A549 (cell line): ENCODE measurements at regions not wholly inside any gene's neighbourhood (a gene's known extent, or its start where the extent isn't known, plus 50 kb on each side); places are given as distances from the start of the nearest gene placed in this dataset.

Source experiments
- ATAC-seq, 2 experiments: fragments of 200-7000 bp in 1 of 2; fragments of >200 bp in 1 of 2; cut with Nextera tagmentation in 1 of 2; cut with Tn5 transposase in 1 of 2; 3 replicates each; pipeline versions ENCODE4 v1.8.0 to v1.9.1; 2018 to 2020; ENCODE audit warnings: mild to moderate bottlenecking in 1 of 2, moderate library complexity in 1 of 2
- CTCF ChIA-PET: fragments of 300-600 bp; sonication (Branson Sonifier 250); formaldehyde crosslinking; extraction: SDS; loops from one replicate; lab custom pipeline; 2021; ENCODE audit warnings: antibody characterized with exemption, inconsistent platforms; lab: Yijun Ruan, JAX
- POLR2A ChIA-PET: fragments of 350-600 bp; formaldehyde crosslinking; extraction: SDS; loops from one replicate; lab custom pipeline; 2021; ENCODE audit warnings: antibody characterized with exemption, inconsistent platforms; lab: Yijun Ruan, JAX
- DNase-seq, 2 experiments: peaks; one replicate each; pipeline versions ENCODE4 v3.0.0 to v3.0.0-alpha.2; 2011 to 2016; ENCODE audit warnings: low read depth in 1 of 2, low spot score in 1 of 2
- FAIRE-seq: peaks from 2 replicates; lab custom pipeline; 2011; peaks lifted over from hg19 to GRCh38; lab: Jason Lieb, UNC
- H3K27ac ChIP-seq, 2 experiments: fragments of >200 bp; sonication (Bioruptor Twin); formaldehyde crosslinking; 3 replicates each; pipeline ENCODE4 v1.5.1; 2016 to 2017
- H3K4me1 ChIP-seq: fragments of >200 bp; sonication (Bioruptor Twin); formaldehyde crosslinking; 3 replicates; pipeline ENCODE4 v1.6.1; 2016
- H3K4me2 ChIP-seq: fragments of >200 bp; sonication (Bioruptor Twin); formaldehyde crosslinking; 3 replicates; pipeline ENCODE4 v1.6.1; 2016
- H3K4me3 ChIP-seq: fragments of >200 bp; sonication (Bioruptor Twin); formaldehyde crosslinking; 3 replicates; pipeline ENCODE4 v1.5.1; 2016
- H3K9me3 ChIP-seq: fragments of >200 bp; sonication (Bioruptor Twin); formaldehyde crosslinking; 3 replicates; pipeline ENCODE4 v1.6.1; 2016
- BHLHE40 ChIP-seq: IDR thresholded peaks from 2 replicates; pipeline ENCODE4 v1.6.1; 2012; ENCODE audit warnings: low read depth, low read length, inconsistent platforms
- CEBPB ChIP-seq, 2 experiments: fragments of >200 bp in 1 of 2; sonication (Bioruptor Twin) in 1 of 2; formaldehyde crosslinking in 1 of 2; IDR thresholded peaks; 2 replicates each; pipeline ENCODE4 v1.6.1; 2012 to 2016
- CHD4 ChIP-seq: fragments of 200-600 bp; sonication (generic); IDR thresholded peaks from 2 replicates; pipeline ENCODE4 v1.6.1; 2016; ENCODE audit warnings: antibody characterized with exemption, mild to moderate bottlenecking, borderline replicate concordance
- EP300 ChIP-seq, 2 experiments: fragments of >200 bp; sonication (Bioruptor Twin); formaldehyde crosslinking; IDR thresholded peaks; 2 replicates in 1 of 2; 3 replicates in 1 of 2; pipeline ENCODE4 v1.6.1; 2016 to 2017
- FOXS1 ChIP-seq: fragments of 250-450 bp; sonication (Bioruptor Pico); IDR thresholded peaks from 2 replicates; pipeline ENCODE4 v1.5.0; 2020; ENCODE audit warnings: mild to moderate bottlenecking, moderate library complexity
- GATA3 ChIP-seq: IDR thresholded peaks from 2 replicates; pipeline ENCODE4 v1.6.1; 2012; ENCODE audit warnings: borderline replicate concordance
- HEYL ChIP-seq: fragments of 250-450 bp; sonication (Bioruptor Pico); IDR thresholded peaks from 2 replicates; pipeline ENCODE4 v1.8.0; 2021; ENCODE audit warnings: mild to moderate bottlenecking, moderate library complexity
- HOXA7 ChIP-seq: fragments of 250-450 bp; sonication (Bioruptor Pico); IDR thresholded peaks from 2 replicates; pipeline ENCODE4 v1.5.0; 2020; ENCODE audit warnings: mild to moderate bottlenecking, moderate library complexity
- HOXB13 ChIP-seq: fragments of 250-450 bp; sonication (Bioruptor Pico); IDR thresholded peaks from 2 replicates; pipeline ENCODE4 v1.5.0; 2020; ENCODE audit warnings: low read depth, mild to moderate bottlenecking, moderate library complexity
- JUN ChIP-seq, 2 experiments: fragments of >200 bp; sonication (Bioruptor Twin); formaldehyde crosslinking; IDR thresholded peaks; 2 replicates in 1 of 2; 3 replicates in 1 of 2; pipeline ENCODE4 v1.6.1; 2016 to 2017
- JUNB ChIP-seq: fragments of >200 bp; sonication (Bioruptor Twin); formaldehyde crosslinking; IDR thresholded peaks from 2 replicates; pipeline ENCODE4 v1.6.1; 2016
- KDM1A ChIP-seq: fragments of 200-600 bp; sonication (generic); IDR thresholded peaks from 2 replicates; pipeline ENCODE4 v1.6.1; 2016; ENCODE audit warnings: low read depth, mild to moderate bottlenecking
- MAFK ChIP-seq: fragments of 450-650 bp; IDR thresholded peaks from 2 replicates; pipeline ENCODE4 v1.6.1; 2014; ENCODE audit not compliant: partially characterized antibody
- NPAS2 ChIP-seq: fragments of 250-450 bp; sonication (Bioruptor Pico); IDR thresholded peaks from 2 replicates; pipeline ENCODE4 v1.8.0; 2022; ENCODE audit warnings: mild to moderate bottlenecking, moderate library complexity, borderline replicate concordance
- PHF8 ChIP-seq: fragments of 200-600 bp; sonication (generic); IDR thresholded peaks from 2 replicates; pipeline ENCODE4 v1.6.1; 2016; ENCODE audit warnings: low read depth, mild to moderate bottlenecking, antibody characterized with exemption, moderate library complexity, borderline replicate concordance
- POLR2AphosphoS2 ChIP-seq: conservative IDR thresholded peaks from 2 replicates; pipeline ENCODE4 v1.6.1; 2012; ENCODE audit warnings: low read length, improper control_type of control experiment, inconsistent platforms
- RARB ChIP-seq: fragments of 250-450 bp; sonication (Bioruptor Pico); IDR thresholded peaks from 2 replicates; pipeline ENCODE4 v1.8.0; 2021; ENCODE audit warnings: mild to moderate bottlenecking, moderate library complexity
- RCOR1 ChIP-seq: fragments of 150-350 bp; IDR thresholded peaks from 2 replicates; pipeline ENCODE4 v1.6.1; 2014; ENCODE audit warnings: antibody characterized with exemption, low read length, low read depth
- RNF2 ChIP-seq: fragments of 200-600 bp; sonication (generic); IDR thresholded peaks from 2 replicates; pipeline ENCODE4 v1.6.1; 2016; ENCODE audit warnings: low read depth, mild to moderate bottlenecking, antibody characterized with exemption, moderate library complexity, borderline replicate concordance
- SREBF2 ChIP-seq: fragments of 450-650 bp; IDR thresholded peaks from 2 replicates; pipeline ENCODE4 v1.6.1; 2014; ENCODE audit warnings: mild to moderate bottlenecking, moderate library complexity
- TP53 ChIP-seq: fragments of 250-450 bp; sonication (Bioruptor Pico); IDR thresholded peaks from 2 replicates; pipeline ENCODE4 v1.5.0; 2021; ENCODE audit warnings: mild to moderate bottlenecking, moderate library complexity
- ZFP36 ChIP-seq: fragments of 450-650 bp; IDR thresholded peaks from 2 replicates; pipeline ENCODE4 v1.6.1; 2014; ENCODE audit warnings: borderline replicate concordance; ENCODE audit not compliant: partially characterized antibody
- ZNF302 ChIP-seq: fragments of 250-450 bp; sonication (Bioruptor Pico); IDR thresholded peaks from 2 replicates; pipeline ENCODE4 v1.9.0; 2021; ENCODE audit warnings: inconsistent platforms, mild to moderate bottlenecking, moderate library complexity
- ZSCAN20 ChIP-seq: fragments of 250-450 bp; sonication (Bioruptor Pico); IDR thresholded peaks from 2 replicates; pipeline ENCODE4 v1.8.0; 2022; ENCODE audit warnings: mild to moderate bottlenecking, moderate library complexity
- WGBS: methylation state at CpG from one replicate; pipeline ENCODE4 v1.1.6; 2017; ENCODE audit errors: missing lambda C conversion rate; 5-methylcytosine and 5-hydroxymethylcytosine counted together
- TF ChIP-seq, protein P1 (sequence below): fragments of 250-450 bp; sonication (Bioruptor Pico); IDR thresholded peaks from 2 replicates; pipeline ENCODE4 v1.5.0; 2020; ENCODE audit warnings: low read depth, mild to moderate bottlenecking, moderate library complexity
- TF ChIP-seq, protein P2 (sequence below): IDR thresholded peaks from 2 replicates; pipeline ENCODE4 v1.6.1; 2012
- TF ChIP-seq, protein P3 (sequence below): fragments of 150-350 bp; IDR thresholded peaks from 2 replicates; pipeline ENCODE4 v1.6.1; 2014; ENCODE audit warnings: low read depth, mild to moderate bottlenecking, low read length
- TF ChIP-seq, protein P4 (sequence below): fragments of >200 bp; sonication (Bioruptor Twin); formaldehyde crosslinking; IDR thresholded peaks from 3 replicates; pipeline ENCODE4 v1.5.1; 2016
- TF ChIP-seq, protein P5 (sequence below): IDR thresholded peaks from 2 replicates; pipeline ENCODE4 v1.6.1; 2012; ENCODE audit warnings: low read depth, borderline replicate concordance

DNA sequence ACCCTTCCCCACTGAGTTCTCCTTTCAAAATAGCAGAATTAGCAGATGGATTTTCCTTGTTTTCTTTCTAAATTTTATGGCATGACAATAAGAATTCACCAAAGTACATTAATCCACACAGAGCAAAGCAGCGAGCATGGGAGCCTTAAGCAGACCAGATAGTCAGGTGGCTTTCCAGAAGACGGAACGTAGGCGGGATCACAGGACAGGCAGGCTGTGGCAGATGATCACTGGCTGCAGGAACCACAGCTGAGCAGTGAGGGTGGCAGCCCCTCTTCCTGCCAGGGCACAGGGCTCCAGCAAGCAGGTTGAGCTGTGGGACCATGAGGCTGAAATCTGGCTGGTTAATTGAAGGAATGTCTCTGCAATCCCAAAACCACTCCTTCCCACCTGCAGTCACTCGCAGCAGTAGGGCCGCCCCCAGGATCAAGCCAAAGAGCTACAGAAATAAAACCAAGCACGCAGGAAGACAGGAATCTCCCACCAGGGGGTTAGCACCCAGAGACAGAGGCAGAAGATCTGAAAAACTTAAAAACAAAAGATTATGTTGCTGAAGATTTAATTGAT is 259.9 kb downstream of the EIPR1 start:
- no peak; a peak in 1 of 6 replicates for ATAC-seq
- WGBS = 45% methylated on average over 7 of the region's 7 CpGs
- ChIA-PET POLR2A (no interaction called here), CTCF (interaction anchor here (1.2 kb wide), 1 partner anchor 30 kb away, joined by 4 read pairs; no protein-coding TSS in a partner anchor)
- FAIRE-seq = no peak
- TF ChIP-seq, protein P1, sequence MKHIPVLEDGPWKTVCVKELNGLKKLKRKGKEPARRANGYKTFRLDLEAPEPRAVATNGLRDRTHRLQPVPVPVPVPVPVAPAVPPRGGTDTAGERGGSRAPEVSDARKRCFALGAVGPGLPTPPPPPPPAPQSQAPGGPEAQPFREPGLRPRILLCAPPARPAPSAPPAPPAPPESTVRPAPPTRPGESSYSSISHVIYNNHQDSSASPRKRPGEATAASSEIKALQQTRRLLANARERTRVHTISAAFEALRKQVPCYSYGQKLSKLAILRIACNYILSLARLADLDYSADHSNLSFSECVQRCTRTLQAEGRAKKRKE = no peak
- TF ChIP-seq GATA3 (no peak), HEYL (CRISPR knock-in tag) (no peak), PHF8 (no peak), EP300 (IDR thresholded peaks at IDR 0.05) (no peak), CEBPB (IDR thresholded peaks at IDR 0.05) (no peak)
- Histone ChIP-seq H3K4me2 (no peak overlapping the region), H3K4me3 (no peak overlapping the region), H3K4me1 (no peaks in the 10 kb centered on the region), H3K27ac (no peak overlapping the region), H3K9me3 (no peaks in the 10 kb centered on the region)
- DNase-seq = no peak

DNA sequence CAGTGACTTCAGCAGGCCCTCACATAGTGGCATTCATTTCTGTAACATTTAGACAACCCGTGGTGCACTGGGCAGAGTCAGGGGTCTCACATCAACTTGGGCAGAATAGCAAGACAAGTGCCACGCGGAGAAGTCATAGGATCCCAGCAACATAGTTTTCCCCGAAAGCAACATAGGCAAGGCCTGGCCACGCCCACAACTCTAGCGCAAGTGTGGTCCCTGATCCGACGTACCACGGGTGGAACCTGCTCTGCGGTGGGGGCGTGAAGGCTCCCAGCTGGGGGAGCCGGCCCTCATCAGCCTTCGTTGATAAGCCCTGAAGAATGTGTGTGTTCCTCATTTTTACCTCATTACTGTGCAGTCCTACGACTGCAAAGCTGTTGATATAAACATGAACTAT is 261.2 kb downstream of the EIPR1 start:
- no peak for DNase-seq
- H3K9me3 ChIP-seq = no peaks in the 10 kb centered on the region
- FAIRE-seq = no peak
- TF ChIP-seq RCOR1 (no peak), NPAS2 (CRISPR knock-in tag) (no peak), BHLHE40 (no peak), ZNF302 (no peak), TP53 (CRISPR knock-in tag) (no peak), PHF8 (no peak), HOXB13 (no peak), RNF2 (no peak), HOXA7 (CRISPR knock-in tag) (no peak)
- TF ChIP-seq, protein P2, sequence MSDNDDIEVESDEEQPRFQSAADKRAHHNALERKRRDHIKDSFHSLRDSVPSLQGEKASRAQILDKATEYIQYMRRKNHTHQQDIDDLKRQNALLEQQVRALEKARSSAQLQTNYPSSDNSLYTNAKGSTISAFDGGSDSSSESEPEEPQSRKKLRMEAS = no peak
- TF ChIP-seq, protein P3, sequence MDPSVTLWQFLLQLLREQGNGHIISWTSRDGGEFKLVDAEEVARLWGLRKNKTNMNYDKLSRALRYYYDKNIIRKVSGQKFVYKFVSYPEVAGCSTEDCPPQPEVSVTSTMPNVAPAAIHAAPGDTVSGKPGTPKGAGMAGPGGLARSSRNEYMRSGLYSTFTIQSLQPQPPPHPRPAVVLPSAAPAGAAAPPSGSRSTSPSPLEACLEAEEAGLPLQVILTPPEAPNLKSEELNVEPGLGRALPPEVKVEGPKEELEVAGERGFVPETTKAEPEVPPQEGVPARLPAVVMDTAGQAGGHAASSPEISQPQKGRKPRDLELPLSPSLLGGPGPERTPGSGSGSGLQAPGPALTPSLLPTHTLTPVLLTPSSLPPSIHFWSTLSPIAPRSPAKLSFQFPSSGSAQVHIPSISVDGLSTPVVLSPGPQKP = no peak
- TF ChIP-seq, all 56 proteins: peak for 0
- ChIA-PET CTCF (no interaction called here), POLR2A (no interaction called here)
- H3K27ac ChIP-seq = no peak overlapping the region
- no peak for ATAC-seq
- no peak overlapping the region for H3K4me3 ChIP-seq
- WGBS = 52% methylated on average over 14 of the region's 14 CpGs
- no peaks in the 10 kb centered on the region for H3K4me1 ChIP-seq
- no peak overlapping the region for H3K4me2 ChIP-seq

DNA sequence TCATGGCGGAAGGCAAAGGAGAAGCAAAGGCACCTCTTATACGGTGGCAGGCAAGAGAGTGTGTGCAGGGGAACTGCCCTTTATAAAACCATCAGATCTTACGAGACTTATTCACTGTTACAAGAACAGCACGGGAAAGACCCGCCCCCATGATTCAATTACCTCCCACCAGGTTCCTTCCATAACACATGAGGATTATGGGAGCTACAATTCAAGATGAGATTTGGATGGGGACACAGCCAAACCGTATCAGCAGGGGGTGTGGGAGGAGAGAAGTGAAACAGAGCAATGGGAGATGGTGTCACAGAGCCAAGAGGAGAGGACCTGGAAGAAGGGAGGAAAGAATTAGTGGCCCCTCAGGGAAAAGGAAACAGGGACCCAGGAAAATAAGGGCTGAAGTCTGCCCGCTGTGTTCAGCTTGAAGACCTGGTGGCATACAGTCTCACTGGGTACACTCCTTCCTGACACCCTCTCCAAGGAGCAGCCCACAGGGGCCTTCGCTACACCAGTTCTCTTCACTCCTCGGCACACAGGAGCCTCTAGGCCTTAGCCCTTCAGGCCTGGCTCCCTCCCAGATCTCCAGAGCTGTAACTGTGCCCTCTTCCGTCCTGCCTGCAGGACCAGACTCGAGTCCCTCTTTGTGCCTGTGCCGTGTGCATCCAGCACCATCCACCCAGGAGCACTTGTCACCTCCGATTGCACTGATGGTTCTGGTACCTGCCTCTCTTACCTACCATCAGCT is 262.1 kb downstream of the EIPR1 start:
- ChIA-PET POLR2A (no interaction called here), CTCF (no interaction called here)
- Histone ChIP-seq H3K4me1 (no peaks in the 10 kb centered on the region), H3K27ac (no peak overlapping the region), H3K4me3 (no peak overlapping the region), H3K4me2 (no peak overlapping the region), H3K9me3 (no peaks in the 10 kb centered on the region; the same call in 2 of the 3 replicates)
- FAIRE-seq (no peak), DNase-seq (no peak), ATAC-seq (peak; percentile 37 to 40; a peak in 3 of 6 replicates)
- TF ChIP-seq GATA3 = no peak
- no peak for TF ChIP-seq FOXS1
- no peak for TF ChIP-seq ZFP36
- TF ChIP-seq NPAS2 (CRISPR knock-in tag) = no peak
- TF ChIP-seq SREBF2 = no peak
- TF ChIP-seq HOXA7 (CRISPR knock-in tag) = no peak
- no peak for TF ChIP-seq CEBPB (IDR thresholded peaks at IDR 0.05)
- no peak for TF ChIP-seq KDM1A
- no peak for TF ChIP-seq ZSCAN20 (CRISPR knock-in tag)
- TF ChIP-seq POLR2AphosphoS2 = no peak
- no peak for TF ChIP-seq JUNB
- TF ChIP-seq MAFK = no peak
- TF ChIP-seq, protein P4, sequence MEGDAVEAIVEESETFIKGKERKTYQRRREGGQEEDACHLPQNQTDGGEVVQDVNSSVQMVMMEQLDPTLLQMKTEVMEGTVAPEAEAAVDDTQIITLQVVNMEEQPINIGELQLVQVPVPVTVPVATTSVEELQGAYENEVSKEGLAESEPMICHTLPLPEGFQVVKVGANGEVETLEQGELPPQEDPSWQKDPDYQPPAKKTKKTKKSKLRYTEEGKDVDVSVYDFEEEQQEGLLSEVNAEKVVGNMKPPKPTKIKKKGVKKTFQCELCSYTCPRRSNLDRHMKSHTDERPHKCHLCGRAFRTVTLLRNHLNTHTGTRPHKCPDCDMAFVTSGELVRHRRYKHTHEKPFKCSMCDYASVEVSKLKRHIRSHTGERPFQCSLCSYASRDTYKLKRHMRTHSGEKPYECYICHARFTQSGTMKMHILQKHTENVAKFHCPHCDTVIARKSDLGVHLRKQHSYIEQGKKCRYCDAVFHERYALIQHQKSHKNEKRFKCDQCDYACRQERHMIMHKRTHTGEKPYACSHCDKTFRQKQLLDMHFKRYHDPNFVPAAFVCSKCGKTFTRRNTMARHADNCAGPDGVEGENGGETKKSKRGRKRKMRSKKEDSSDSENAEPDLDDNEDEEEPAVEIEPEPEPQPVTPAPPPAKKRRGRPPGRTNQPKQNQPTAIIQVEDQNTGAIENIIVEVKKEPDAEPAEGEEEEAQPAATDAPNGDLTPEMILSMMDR = no peak
- no peak for TF ChIP-seq JUN (IDR thresholded peaks at IDR 0.05)
- TF ChIP-seq CHD4 = no peak
- TF ChIP-seq, protein P5, sequence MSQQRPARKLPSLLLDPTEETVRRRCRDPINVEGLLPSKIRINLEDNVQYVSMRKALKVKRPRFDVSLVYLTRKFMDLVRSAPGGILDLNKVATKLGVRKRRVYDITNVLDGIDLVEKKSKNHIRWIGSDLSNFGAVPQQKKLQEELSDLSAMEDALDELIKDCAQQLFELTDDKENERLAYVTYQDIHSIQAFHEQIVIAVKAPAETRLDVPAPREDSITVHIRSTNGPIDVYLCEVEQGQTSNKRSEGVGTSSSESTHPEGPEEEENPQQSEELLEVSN = no peak
- TF ChIP-seq RARB = no peak
- WGBS = 43% methylated on average over 13 of the region's 13 CpGs
